GM13977 (cell line): ENCODE measurements at regions not wholly inside any gene's neighbourhood (a gene's known extent, or its start where the extent isn't known, plus 50 kb on each side); places are given as distances from the start of the nearest gene placed in this dataset.
"Not testable (repeated sequence)": the region's sequence is repeated elsewhere in the genome, so short reads cannot be mapped to it uniquely, and the experiment has no call there.

Experiments used
- DNase-seq: peaks from one replicate; pipeline ENCODE4 v3.0.0; 2012; ENCODE audit warnings: low spot score
- CTCF ChIP-seq: IDR thresholded peaks from 2 replicates; pipeline ENCODE4 v1.5.1; 2012; ENCODE audit warnings: mild to moderate bottlenecking, control low read depth; ENCODE audit not compliant: insufficient read depth; ENCODE audit errors: extremely low read depth, missing control alignments
- in situ Hi-C: fragments of 300-500 bp; cut with MboI; formaldehyde crosslinking; loops from one replicate; pipeline ENCODE4 v1.12.0; 2022; ENCODE audit warnings: low sequenced_read_pairs, low pct_unique_long_range_greater_than_20kb, mixed read lengths, inconsistent platforms; ENCODE audit not compliant: unreplicated experiment

DNA sequence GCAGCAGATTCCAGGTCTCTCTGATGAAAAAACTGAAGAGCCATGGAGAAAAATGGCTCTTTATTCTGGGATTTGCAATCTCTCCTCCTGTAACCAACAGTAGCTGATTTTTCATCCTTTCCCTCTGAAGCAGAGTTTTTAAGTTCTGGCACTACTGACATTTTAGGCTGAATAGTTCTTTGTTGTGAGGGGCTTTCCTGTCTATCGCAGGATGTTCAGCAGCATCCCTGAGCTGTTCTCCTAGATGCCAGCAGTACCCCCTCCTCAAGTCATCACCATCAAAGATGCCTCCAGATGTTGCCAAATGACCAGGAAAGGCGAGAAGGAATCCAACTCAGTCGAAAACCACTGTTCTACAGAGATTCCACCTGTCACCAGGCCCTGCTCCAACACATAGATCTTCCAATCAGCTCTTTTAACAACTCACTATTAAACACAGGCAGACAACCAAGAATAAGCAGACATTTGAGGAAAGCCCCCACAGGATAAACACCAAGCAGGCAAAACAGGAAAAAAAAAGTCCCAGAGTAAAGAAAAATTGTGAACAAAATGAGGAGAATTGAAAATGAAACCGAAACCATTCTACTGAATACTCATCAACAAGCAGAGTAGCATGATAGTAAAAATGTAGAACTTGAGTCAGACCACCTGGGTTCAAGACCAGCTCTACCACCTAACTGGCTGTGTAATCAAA lies 124.8 kb downstream of the MPP7 start:
- DNase-seq, result peak; percentile 9
- in situ Hi-C loops, result no loop called here
- TF ChIP-seq CTCF, result no peak

DNA sequence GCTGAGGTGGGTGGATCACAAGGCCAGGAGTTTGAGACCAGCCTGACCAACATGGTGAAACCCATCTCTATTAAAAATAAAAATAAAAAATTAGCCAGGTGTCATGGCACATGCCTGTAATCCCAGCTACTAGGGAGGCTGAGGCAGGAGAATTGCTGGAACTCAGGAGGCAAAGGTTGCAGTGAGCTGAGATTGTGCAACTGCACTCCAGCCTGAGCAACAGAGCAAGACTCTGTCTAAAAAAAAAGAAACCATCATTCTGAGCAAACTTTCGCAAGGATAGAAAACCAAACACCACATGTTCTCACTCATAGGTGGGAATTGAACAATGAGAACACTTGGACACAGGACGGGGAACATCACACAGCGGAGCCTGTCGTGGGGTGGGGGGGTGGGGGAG lies 126.4 kb downstream of the MPP7 start:
- in situ Hi-C loops, result not testable (repeated sequence)

DNA sequence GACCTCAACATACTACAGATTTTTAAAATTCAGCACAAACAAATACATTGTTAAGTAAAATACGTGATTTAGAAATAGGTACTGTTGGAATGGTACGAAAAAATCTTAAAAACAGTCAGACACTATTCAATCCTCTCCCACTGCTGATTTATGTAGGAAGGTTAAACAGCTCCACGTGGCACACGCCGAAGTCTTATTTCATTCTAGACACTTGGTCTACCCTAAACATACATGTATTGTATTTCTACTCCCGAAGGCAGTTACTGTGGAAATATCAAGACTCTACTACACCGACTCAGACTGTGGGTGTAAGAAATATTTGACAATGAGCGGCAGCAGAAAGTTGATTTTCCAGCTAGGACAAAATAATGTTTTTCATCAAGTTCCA lies 130.6 kb downstream of the MPP7 start:
- DNase-seq, result no peak
- no peak for TF ChIP-seq CTCF
- in situ Hi-C loops, result no loop called here

More for the DNA sequence above, 126.4 kb downstream of the MPP7 start:
- not testable (repeated sequence) for DNase-seq

DNA sequence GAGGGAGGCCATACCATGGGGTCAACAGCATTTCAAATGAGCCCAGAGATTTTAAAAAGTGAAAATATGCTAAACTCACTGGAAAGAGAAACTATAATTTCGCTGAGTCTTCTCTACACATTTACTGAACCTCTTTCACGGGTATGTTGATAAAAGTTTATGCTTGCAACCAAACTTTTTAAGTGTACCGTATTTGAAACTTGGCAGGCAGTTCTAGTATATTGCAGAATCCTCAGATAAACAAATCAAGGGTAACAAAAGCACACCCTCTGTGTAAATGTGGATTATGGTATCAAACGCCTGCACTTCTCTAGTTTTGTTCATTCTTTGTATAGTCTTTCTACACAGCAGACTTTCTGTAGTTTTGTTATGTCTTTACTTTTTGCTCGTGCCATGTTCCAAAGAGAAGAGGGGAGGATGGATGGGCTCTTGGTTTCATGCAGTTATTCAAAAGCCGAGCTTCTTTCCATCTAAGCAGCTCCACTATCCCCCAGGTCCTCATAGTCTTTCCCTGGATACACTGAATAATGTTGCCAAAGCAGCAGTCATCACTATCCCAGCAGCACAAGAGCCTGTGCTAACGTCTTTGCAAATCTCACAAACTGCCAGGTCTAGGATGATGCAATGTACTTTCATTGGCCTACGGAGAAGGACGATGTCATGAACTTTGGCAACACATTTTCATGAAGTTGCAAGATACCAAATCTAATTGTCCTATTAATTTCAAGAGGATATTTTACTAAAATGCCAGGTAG lies 131.2 kb downstream of the MPP7 start:
- in situ Hi-C loops, result no loop called here
- no peak for DNase-seq
- TF ChIP-seq CTCF, result no peak

- DNase-seq, result no peak
- no peak for TF ChIP-seq CTCF
- in situ Hi-C loops, result no loop called here
Observed at GRCh38 chr10:28169525-28169924, 133.3 kb downstream of the MPP7 start.

DNA sequence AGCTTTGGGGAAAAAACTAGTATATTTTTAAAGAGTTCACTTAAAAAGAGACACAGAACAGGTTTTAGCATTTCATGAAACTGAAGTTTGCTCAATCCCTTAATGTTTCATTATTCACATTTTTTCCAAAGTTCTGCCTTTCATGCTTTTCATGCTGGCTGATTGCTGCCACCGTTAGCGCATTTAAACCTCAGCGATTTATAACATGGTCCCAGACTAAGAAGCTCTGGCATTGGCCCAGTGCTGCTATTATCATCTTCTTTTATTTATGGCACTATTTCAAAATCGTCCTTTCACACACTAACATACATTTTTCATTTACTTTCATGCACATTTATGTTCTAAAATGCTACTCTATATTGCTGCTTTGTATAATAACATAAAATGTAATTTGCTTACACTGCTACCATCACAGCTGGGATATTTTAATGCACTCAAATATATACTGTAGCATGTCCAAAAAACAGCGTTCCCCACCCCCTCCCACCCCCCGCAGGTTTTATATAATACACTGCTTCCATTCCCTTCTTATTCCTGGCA lies 141.9 kb downstream of the MPP7 start:
- in situ Hi-C loops, result no loop called here
- no peak for TF ChIP-seq CTCF
- no peak for DNase-seq

DNA sequence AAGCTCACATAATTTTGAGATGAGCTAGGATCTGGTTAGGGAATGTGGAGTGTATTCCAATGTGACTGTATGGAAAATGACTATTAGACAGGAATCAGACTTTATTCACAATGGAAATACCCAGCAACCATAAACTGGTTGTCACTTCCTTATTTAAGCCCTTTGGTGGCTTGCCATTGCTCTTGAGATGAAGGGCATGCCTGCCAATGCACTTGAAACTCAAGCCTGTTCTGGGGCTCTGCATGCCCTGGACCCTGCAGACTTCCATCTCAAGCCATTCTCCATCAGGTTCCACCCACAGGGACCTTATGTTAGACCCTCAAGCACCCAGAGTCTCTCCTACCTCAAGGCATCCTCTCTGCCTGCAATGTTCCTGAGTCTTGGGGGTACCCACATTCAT lies 145.5 kb downstream of the MPP7 start:
- no peak for DNase-seq
- no peak for TF ChIP-seq CTCF
- in situ Hi-C loops, result no loop called here
